H1 (cell line): ENCODE measurements at regions not wholly inside any gene's neighbourhood (a gene's known extent, or its start where the extent isn't known, plus 50 kb on each side); places are given as distances from the start of the nearest gene placed in this dataset.

Experiments
- CTCF ChIA-PET: fragments of 300-600 bp; sonication (Branson Sonifier 250); formaldehyde crosslinking; loops from one replicate; lab custom pipeline; 2021; ENCODE audit not compliant: partially characterized antibody; lab: Charles Lee
- POLR2A ChIA-PET: fragments of 300-600 bp; sonication (Branson Sonifier 250); formaldehyde crosslinking; loops from one replicate; lab custom pipeline; 2021; ENCODE audit warnings: inconsistent platforms; ENCODE audit not compliant: partially characterized antibody; lab: Charles Lee
- DNase-seq, 2 experiments: peaks; one replicate each; pipeline versions ENCODE4 v3.0.0 to v3.0.0-alpha.2; 2010 to 2022; ENCODE audit warnings: low spot score in 2 of 2, low read depth in 1 of 2, mixed read lengths in 1 of 2
- FAIRE-seq: peaks from 2 replicates; lab custom pipeline; 2011; peaks lifted over from hg19 to GRCh38; lab: Jason Lieb, UNC
- H2AFZ ChIP-seq: 2 replicates; pipeline ENCODE4 v1.8.1; 2012; ENCODE audit warnings: low read length, inconsistent platforms
- H2AK5ac ChIP-seq: 2 replicates; pipeline ENCODE4 v1.6.1; 2013; ENCODE audit warnings: low read depth, low read length
- H2BK120ac ChIP-seq: replicated peaks from 2 replicates; pipeline ENCODE3; 2013; ENCODE audit warnings: low read depth, low read length, inconsistent platforms
- H2BK12ac ChIP-seq: 2 replicates; pipeline ENCODE4 v1.6.1; 2013; ENCODE audit warnings: low read depth, low read length
- H2BK15ac ChIP-seq: 2 replicates; pipeline ENCODE4 v1.6.1; 2013; ENCODE audit warnings: low read length
- H2BK20ac ChIP-seq: 2 replicates; pipeline ENCODE4 v1.6.1; 2013; ENCODE audit warnings: low read length
- H2BK5ac ChIP-seq: 2 replicates; pipeline ENCODE4 v1.6.1; 2013; ENCODE audit warnings: low read depth, low read length
- H3K14ac ChIP-seq: 2 replicates; pipeline ENCODE4 v1.6.1; 2013; ENCODE audit warnings: inconsistent platforms; ENCODE audit not compliant: insufficient read length
- H3K18ac ChIP-seq: 2 replicates; pipeline ENCODE4 v1.6.1; 2013; ENCODE audit warnings: low read length; ENCODE audit errors: extremely low read depth
- H3K23ac ChIP-seq: 2 replicates; pipeline ENCODE4 v1.6.1; 2013; ENCODE audit warnings: inconsistent platforms; ENCODE audit not compliant: insufficient read length
- H3K23me2 ChIP-seq: 2 replicates; pipeline ENCODE4 v1.6.1; 2013; ENCODE audit warnings: low read depth, low read length
- H3K27ac ChIP-seq: 2 replicates; pipeline ENCODE4 v1.6.1; 2011; ENCODE audit warnings: low read depth, low read length, inconsistent platforms
- H3K27me3 ChIP-seq, 4 experiments: replicated peaks in 1 of 4; 1 replicate in 1 of 4; 2 replicates in 3 of 4; pipeline versions ENCODE4 v1.6.1 to v1.8.1; 2011 to 2013; ENCODE audit warnings: low read length in 3 of 4, mild to moderate bottlenecking in 3 of 4, inconsistent platforms in 2 of 4, mixed read lengths in 2 of 4, moderate library complexity in 1 of 4; ENCODE audit not compliant: control insufficient read depth in 3 of 4, insufficient read depth in 3 of 4; ENCODE audit errors: extremely low read depth in 1 of 4
- H3K36me3 ChIP-seq, 4 experiments: 2 replicates each; pipeline versions ENCODE4 v1.6.1 to v1.8.1; 2011 to 2013; ENCODE audit warnings: mild to moderate bottlenecking in 4 of 4, low read length in 3 of 4, moderate library complexity in 2 of 4, control low read depth in 1 of 4, inconsistent platforms in 1 of 4; ENCODE audit not compliant: insufficient read depth in 4 of 4, control insufficient read depth in 2 of 4
- H3K4ac ChIP-seq: replicated peaks from 2 replicates; pipeline ENCODE3; 2013; ENCODE audit warnings: low read length, low read depth, mixed read lengths, inconsistent platforms; ENCODE audit not compliant: insufficient read length
- H3K4me1 ChIP-seq, 4 experiments: replicated peaks in 1 of 4; 1 replicate in 1 of 4; 2 replicates in 3 of 4; pipeline versions ENCODE4 v1.6.1 to v1.8.1; 2011 to 2013; ENCODE audit warnings: low read length in 3 of 4, inconsistent platforms in 2 of 4, mixed read lengths in 1 of 4; ENCODE audit not compliant: insufficient read depth in 4 of 4, control insufficient read depth in 3 of 4
- H3K4me2 ChIP-seq, 2 experiments: 2 replicates each; pipeline versions ENCODE4 v1.6.1 to v1.8.1; 2011 to 2013; ENCODE audit warnings: low read depth in 2 of 2, low read length in 2 of 2, control low read depth in 1 of 2, inconsistent platforms in 1 of 2, mild to moderate bottlenecking in 1 of 2; ENCODE audit not compliant: insufficient read depth in 1 of 2
- H3K4me3 ChIP-seq, 4 experiments: fragments of 200-600, 300-600 bp in 1 of 4; sonication (generic), shearing (Covaris generic), sonication (Bioruptor Twin) in 1 of 4; 2 replicates each; pipeline versions ENCODE4 v1.5.1 to v1.8.1; 2011 to 2016; ENCODE audit warnings: low read length in 4 of 4, low read depth in 3 of 4, control low read depth in 2 of 4, inconsistent platforms in 2 of 4, mild to moderate bottlenecking in 2 of 4, mixed read lengths in 1 of 4, moderate library complexity in 1 of 4; ENCODE audit not compliant: insufficient read depth in 2 of 4; ENCODE audit errors: extremely low read depth in 1 of 4
- H3K56ac ChIP-seq: replicated peaks from 2 replicates; pipeline ENCODE3; 2013; ENCODE audit warnings: low read depth, mild to moderate bottlenecking, mixed read lengths, low read length, inconsistent platforms; ENCODE audit not compliant: insufficient read length
- H3K79me1 ChIP-seq: 2 replicates; pipeline ENCODE4 v1.6.1; 2013; ENCODE audit warnings: low read depth, low read length, control low read depth
- H3K79me2 ChIP-seq, 2 experiments: 2 replicates each; pipeline versions ENCODE4 v1.6.1 to v1.8.1; 2012 to 2013; ENCODE audit warnings: low read length in 2 of 2, mild to moderate bottlenecking in 2 of 2, inconsistent platforms in 1 of 2; ENCODE audit not compliant: insufficient read depth in 2 of 2, control insufficient read depth in 1 of 2
- H3K9ac ChIP-seq, 4 experiments: replicated peaks in 1 of 4; 1 replicate in 1 of 4; 2 replicates in 3 of 4; pipeline versions ENCODE4 v1.6.1 to v1.8.1; 2011 to 2013; ENCODE audit warnings: low read depth in 3 of 4, low read length in 3 of 4, control low read depth in 2 of 4, mild to moderate bottlenecking in 2 of 4, moderate library complexity in 2 of 4, inconsistent platforms in 1 of 4; ENCODE audit errors: extremely low read depth in 1 of 4
- H3K9me3 ChIP-seq, 2 experiments: 2 replicates each; pipeline versions ENCODE4 v1.6.1 to v1.8.1; 2012 to 2013; ENCODE audit warnings: mild to moderate bottlenecking in 2 of 2, moderate library complexity in 2 of 2, control low read depth in 1 of 2, inconsistent platforms in 1 of 2, low read depth in 1 of 2, low read length in 1 of 2, mixed read lengths in 1 of 2; ENCODE audit not compliant: insufficient read depth in 2 of 2
- H4K20me1 ChIP-seq, 2 experiments: replicated peaks in 1 of 2; 2 replicates each; pipeline versions ENCODE3 to v1.8.1; 2011 to 2013; ENCODE audit warnings: inconsistent platforms in 2 of 2, low read length in 2 of 2, mild to moderate bottlenecking in 1 of 2; ENCODE audit not compliant: insufficient read depth in 2 of 2, control insufficient read depth in 1 of 2
- H4K5ac ChIP-seq: 2 replicates; pipeline ENCODE4 v1.6.1; 2013; ENCODE audit warnings: low read length, low read depth, mixed read lengths, inconsistent platforms; ENCODE audit not compliant: insufficient read length
- H4K8ac ChIP-seq: 2 replicates; pipeline ENCODE4 v1.8.0; 2013; ENCODE audit warnings: mild to moderate bottlenecking, moderate library complexity, low read length, inconsistent platforms; ENCODE audit not compliant: insufficient read depth; ENCODE audit errors: extremely low read depth
- H4K91ac ChIP-seq: replicated peaks from 2 replicates; pipeline ENCODE3; 2013; ENCODE audit warnings: low read length, mixed read lengths, inconsistent platforms; ENCODE audit not compliant: insufficient read length
- KDM1A ChIP-seq: fragments of 200-600, 300-600 bp; sonication (generic); IDR thresholded peaks from 2 replicates; pipeline ENCODE4 v1.7.1; 2016; ENCODE audit warnings: mild to moderate bottlenecking, low read length, borderline replicate concordance
- KDM4A ChIP-seq: IDR thresholded peaks from one replicate; pipeline ENCODE4 v1.7.1; 2012; ENCODE audit warnings: low read depth, mild to moderate bottlenecking, moderate library complexity, low read length, inconsistent platforms; ENCODE audit not compliant: severe bottlenecking
- MAFK ChIP-seq: IDR thresholded peaks from 2 replicates; pipeline ENCODE4 v1.6.1; 2012; ENCODE audit warnings: low read depth, mild to moderate bottlenecking, improper control_type of control experiment, low read length
- RFX5 ChIP-seq: IDR thresholded peaks from 2 replicates; pipeline ENCODE4 v1.6.1; 2011; ENCODE audit warnings: low read depth, low read length, improper control_type of control experiment, borderline replicate concordance
- SIRT6 ChIP-seq: IDR thresholded peaks from one replicate; pipeline ENCODE4 v1.7.1; 2012; ENCODE audit warnings: low read length, inconsistent platforms
- SIX5 ChIP-seq: IDR thresholded peaks from 2 replicates; pipeline ENCODE4 v1.6.1; 2011; ENCODE audit warnings: mild to moderate bottlenecking, low read depth, low read length
- WGBS, 2 experiments: shearing (Covaris generic) in 1 of 2; methylation state at CpG; one replicate each; pipeline versions ENCODE4 v1.1.6 to v1.1.7; 2013 to 2015; ENCODE audit warnings: low lambda C conversion rate in 2 of 2, mixed read lengths in 2 of 2, inconsistent platforms in 1 of 2, low coverage in 1 of 2, missing lambda C conversion rate in 1 of 2; ENCODE audit not compliant: insufficient replicate concordance in 2 of 2, insufficient coverage in 1 of 2, insufficient read length in 1 of 2; ENCODE audit errors: extremely low coverage in 1 of 2, missing lambda C conversion rate in 1 of 2; 5-methylcytosine and 5-hydroxymethylcytosine counted together

- Histone ChIP-seq H3K18ac (no peak overlapping the region), H2BK20ac (no peak overlapping the region), H3K27me3 (no peaks in the 10 kb centered on the region; a peak in 4 of 7 replicates), H3K23me2 (no peaks in the 10 kb centered on the region), H2BK15ac (no peak overlapping the region), H3K79me2 (no peaks in the 10 kb centered on the region), H4K91ac (no peak overlapping the region), H4K20me1 (peaks cover 0 to 2% of the 10 kb centered on the region in 2 experiments), H2BK5ac (no peak overlapping the region), H3K56ac (no peak overlapping the region), H2BK120ac (no peak overlapping the region), H4K5ac (no peak overlapping the region), H3K9ac (no peak overlapping the region), H3K36me3 (no peaks in the 10 kb centered on the region), H3K4me1 (no peaks in the 10 kb centered on the region; a peak in 1 of 7 replicates), H2AFZ (no peak overlapping the region), H3K9me3 (peaks cover 4 to 8% of the 10 kb centered on the region in 2 experiments; a peak in 3 of 4 replicates)
- no peak for FAIRE-seq
- 91% methylated on average over 3 of the region's 3 CpGs; no CpG with 5 or more reads in 1 of the 2 experiments for WGBS, 2 experiments
- ChIA-PET CTCF (interaction anchor here (0.6 to 23.5 kb wide), 37 partner anchors 0 to 382 kb away, joined by 3 to 434 read pairs (median 4); no protein-coding TSS in a partner anchor), POLR2A (interaction anchor here (1.4 kb wide), 1 partner anchor 20 kb away, joined by 5 read pairs; no protein-coding TSS in a partner anchor)
- DNase-seq: no peak
- TF ChIP-seq KDM4A (no peak), KDM1A (no peak), SIRT6 (no peak), RFX5 (no peak), MAFK (no peak), SIX5 (no peak)
- TF ChIP-seq, all 59 proteins: peak for 0
- H3K79me1 ChIP-seq: no peaks in the 10 kb centered on the region
- no peak overlapping the region for H2BK12ac ChIP-seq
- no peak overlapping the region for H3K4me2 ChIP-seq
- H4K8ac ChIP-seq: no peak overlapping the region
- no peak overlapping the region for H3K14ac ChIP-seq
- no peak overlapping the region for H3K4ac ChIP-seq
- H3K4me3 ChIP-seq: no peak overlapping the region
- H3K27ac ChIP-seq: no peak overlapping the region
- no peak overlapping the region for H2AK5ac ChIP-seq
- H3K23ac ChIP-seq: no peak overlapping the region
Measured at GRCh38 chr2:121094845-121095244, 190.2 kb downstream of the TFCP2L1 start.
